K562 (cell line): ENCODE measurements at regions not wholly inside any gene's neighbourhood (a gene's known extent, or its start where the extent isn't known, plus 50 kb on each side); places are given as distances from the start of the nearest gene placed in this dataset.

Experiments used
- ATAC-seq: fragments of 200-7000 bp; cut with Tn5 transposase; 3 replicates; pipeline ENCODE4 v1.9.1; 2020; ENCODE audit warnings: moderate library complexity
- BruUV-seq: library from RNA; stranded (reverse); fragments of 400-500 nt; replicated peaks from 2 replicates; lab custom pipeline; 2021; lab: Mats Ljungman, UMichigan
- CTCF ChIA-PET: fragments of 300-600 bp; formaldehyde crosslinking; extraction: SDS; loops from one replicate; lab custom pipeline; 2021; ENCODE audit warnings: low intra/inter-chr PET ratio; lab: Yijun Ruan, JAX
- POLR2A ChIA-PET: fragments of 300-600, 350-650 bp; sonication (Branson Sonifier 250); formaldehyde crosslinking; extraction: SDS; loops from one replicate; lab custom pipeline; 2021; ENCODE audit warnings: antibody characterized with exemption, inconsistent platforms; lab: Yijun Ruan, JAX
- DNase-seq, 4 experiments: peaks; one replicate each; pipeline versions ENCODE4 v3.0.0 to v3.0.0-alpha.2; 2011 to 2018; ENCODE audit warnings: low spot score in 3 of 4, mixed read lengths in 3 of 4; ENCODE audit errors: extremely low read depth in 1 of 4
- FAIRE-seq: peaks from 2 replicates; lab custom pipeline; 2011; peaks lifted over from hg19 to GRCh38; lab: Jason Lieb, UNC
- H2AFZ ChIP-seq: 2 replicates; pipeline ENCODE4 v1.6.0; 2011; ENCODE audit warnings: low read depth, low read length, control low read depth, inconsistent platforms
- H3K27ac ChIP-seq: fragments of 200-600 bp; 3 replicates; pipeline ENCODE4 v1.8.0; 2011; ENCODE audit warnings: low read depth, mild to moderate bottlenecking, control low read depth, inconsistent platforms, low read length, moderate library complexity, mixed read lengths; ENCODE audit errors: extremely low read depth
- H3K27me3 ChIP-seq, 2 experiments: fragments of 300-600 bp in 1 of 2; 2 replicates in 1 of 2; 3 replicates in 1 of 2; pipeline versions ENCODE4 v1.6.0 to v1.8.0; 2011; ENCODE audit warnings: inconsistent platforms in 2 of 2, low read length in 2 of 2, mild to moderate bottlenecking in 1 of 2, mixed read lengths in 1 of 2, moderate library complexity in 1 of 2; ENCODE audit not compliant: control insufficient read depth in 2 of 2, insufficient read depth in 2 of 2
- H3K36me3 ChIP-seq: fragments of 300-600 bp; 3 replicates; pipeline ENCODE4 v1.8.0; 2011; ENCODE audit warnings: mild to moderate bottlenecking, low read length, inconsistent platforms; ENCODE audit not compliant: control insufficient read depth, insufficient read depth
- H3K4me1 ChIP-seq, 2 experiments: fragments of 200-600 bp in 1 of 2; replicated peaks in 1 of 2; 2 replicates in 1 of 2; 3 replicates in 1 of 2; pipeline versions ENCODE4 v1.5.1 to v1.8.0; 2011; ENCODE audit warnings: inconsistent platforms in 2 of 2, low read length in 2 of 2, mild to moderate bottlenecking in 1 of 2, mixed read lengths in 1 of 2, moderate library complexity in 1 of 2; ENCODE audit not compliant: control insufficient read depth in 2 of 2, insufficient read depth in 2 of 2
- H3K4me2 ChIP-seq: 2 replicates; pipeline ENCODE4 v1.6.1; 2011; ENCODE audit warnings: low read length, control low read depth, inconsistent platforms, mixed read lengths; ENCODE audit not compliant: insufficient read depth
- H3K4me3 ChIP-seq: fragments of 200-600 bp; sonication (generic), shearing (Covaris generic); 2 replicates; pipeline ENCODE4 v1.5.1; 2016; ENCODE audit warnings: control low read depth, inconsistent platforms
- H3K79me2 ChIP-seq: fragments of 200-600 bp; 3 replicates; pipeline ENCODE4 v1.8.0; 2011; ENCODE audit warnings: low read length, inconsistent platforms; ENCODE audit not compliant: control insufficient read depth, insufficient read depth
- H3K9ac ChIP-seq, 2 experiments: 2 replicates each; pipeline versions ENCODE4 v1.6.0 to v1.6.1; 2011; ENCODE audit warnings: low read depth in 2 of 2, low read length in 2 of 2, control low read depth in 1 of 2, inconsistent platforms in 1 of 2, mild to moderate bottlenecking in 1 of 2, mixed read lengths in 1 of 2; ENCODE audit not compliant: insufficient read depth in 1 of 2
- H3K9me1 ChIP-seq: one replicate; pipeline ENCODE4 v1.6.0; 2011; ENCODE audit warnings: inconsistent platforms, mild to moderate bottlenecking, low read length, moderate library complexity; ENCODE audit not compliant: control insufficient read depth, insufficient read depth
- H3K9me3 ChIP-seq: replicated peaks from 2 replicates; pipeline ENCODE4 v1.5.1; 2011; ENCODE audit warnings: low read depth, low read length, inconsistent platforms; ENCODE audit not compliant: control insufficient read depth, insufficient read depth
- H4K20me1 ChIP-seq: replicated peaks from 2 replicates; pipeline ENCODE4 v1.6.1; 2011; ENCODE audit warnings: low read length, inconsistent platforms, mixed read lengths; ENCODE audit not compliant: control insufficient read depth, insufficient read depth
- ARID2 ChIP-seq: fragments of 450-650 bp; IDR thresholded peaks from 2 replicates; pipeline ENCODE4 v1.6.1; 2017; ENCODE audit warnings: antibody characterized with exemption, mild to moderate bottlenecking
- ARNT ChIP-seq, 2 experiments: fragments of 450-650 bp; IDR thresholded peaks; 2 replicates each; pipeline ENCODE4 v1.6.1; 2016; ENCODE audit warnings: mild to moderate bottlenecking in 1 of 2
- ATF1 ChIP-seq, 2 experiments: fragments of 450-650 bp in 1 of 2; IDR thresholded peaks; 2 replicates each; pipeline ENCODE4 v1.6.1; 2016; ENCODE audit warnings: missing compliant biosample characterization in 1 of 2, missing genetic modification characterization in 1 of 2
- BACH1 ChIP-seq: fragments of 200-800 bp; sonication (Bioruptor generic); IDR thresholded peaks from 2 replicates; pipeline ENCODE4 v1.6.1; 2016; ENCODE audit warnings: missing genetic modification characterization, missing compliant biosample characterization
- ETV6 ChIP-seq, 3 experiments: fragments of 150-350 bp in 1 of 3; sonication (generic) in 1 of 3; formaldehyde crosslinking in 1 of 3; IDR thresholded peaks; 2 replicates each; pipeline versions ENCODE4 v1.6.1 to v1.8.0; 2014 to 2022; ENCODE audit warnings: borderline replicate concordance in 2 of 3, low read depth in 2 of 3, antibody characterized with exemption in 1 of 3, low read length in 1 of 3, mild to moderate bottlenecking in 1 of 3, missing genetic modification reagents in 1 of 3
- FOXA3 ChIP-seq, 2 experiments: fragments of 450-650 bp in 1 of 2; sonication (generic) in 1 of 2; formaldehyde crosslinking; IDR thresholded peaks in 1 of 2; conservative IDR thresholded peaks in 1 of 2; 2 replicates each; pipeline versions ENCODE4 v1.4.0 to v1.8.0; 2020 to 2022; ENCODE audit warnings: mild to moderate bottlenecking in 2 of 2, missing genetic modification reagents in 1 of 2
- KLF1 ChIP-seq: fragments of 450-650 bp; IDR thresholded peaks from 2 replicates; pipeline ENCODE4 v1.6.1; 2016; ENCODE audit warnings: missing genetic modification characterization, missing compliant biosample characterization
- MBD2 ChIP-seq: sonication (generic); IDR thresholded peaks from 2 replicates; pipeline ENCODE4 v1.6.1; 2016; ENCODE audit warnings: low read depth, borderline replicate concordance
- NFE2 ChIP-seq: IDR thresholded peaks from 2 replicates; pipeline ENCODE4 v1.6.1; 2014; ENCODE audit warnings: antibody characterized with exemption, low read depth
- XRCC4 ChIP-seq: IDR thresholded peaks from one replicate; pipeline ENCODE4 v1.6.1; 2011; ENCODE audit not compliant: insufficient read depth, insufficient read length; ENCODE audit errors: extremely low read depth
- ZFP36 ChIP-seq: fragments of 150-350 bp; IDR thresholded peaks from 2 replicates; pipeline ENCODE4 v1.6.1; 2018; ENCODE audit warnings: low read length, low read depth; ENCODE audit not compliant: partially characterized antibody
- ZNF3 ChIP-seq: fragments of 250-450 bp; sonication (Bioruptor Pico); IDR thresholded peaks from 2 replicates; pipeline ENCODE4 v1.5.0; 2021; ENCODE audit warnings: mild to moderate bottlenecking, moderate library complexity
- ZNF785 ChIP-seq: fragments of 250-450 bp; sonication (Bioruptor Pico); IDR thresholded peaks from 2 replicates; pipeline ENCODE4 v1.4.0; 2020; ENCODE audit warnings: mild to moderate bottlenecking
- WGBS: fragments of 100-300 bp; shearing (Covaris generic); methylation state at CpG from one replicate; pipeline ENCODE4 v1.1.6; 2016; ENCODE audit warnings: low coverage, mixed read lengths; ENCODE audit not compliant: insufficient coverage; ENCODE audit errors: missing lambda C conversion rate; 5-methylcytosine and 5-hydroxymethylcytosine counted together
- in situ Hi-C: fragments of 300-500 bp; cut with MboI; formaldehyde crosslinking; loops from 4 replicates; pipeline ENCODE4 v1.15.0; 2018; ENCODE audit warnings: inconsistent platforms, mixed read lengths
- intact Hi-C: fragments of 100-400 bp; cut with micrococcal nuclease; formaldehyde crosslinking; loops from 2 replicates; pipeline ENCODE4 v1.14.2; 2022
- TF ChIP-seq, protein P1 (sequence below): conservative IDR thresholded peaks from 2 replicates; pipeline ENCODE4 v1.6.1; 2011; ENCODE audit warnings: low read depth, mild to moderate bottlenecking, low read length; ENCODE audit not compliant: control insufficient read depth
- TF ChIP-seq, protein P2 (sequence below): fragments of 250-450 bp; sonication (Bioruptor Pico); IDR thresholded peaks from 2 replicates; pipeline ENCODE4 v1.5.0; 2020; ENCODE audit warnings: mild to moderate bottlenecking, borderline replicate concordance

DNA sequence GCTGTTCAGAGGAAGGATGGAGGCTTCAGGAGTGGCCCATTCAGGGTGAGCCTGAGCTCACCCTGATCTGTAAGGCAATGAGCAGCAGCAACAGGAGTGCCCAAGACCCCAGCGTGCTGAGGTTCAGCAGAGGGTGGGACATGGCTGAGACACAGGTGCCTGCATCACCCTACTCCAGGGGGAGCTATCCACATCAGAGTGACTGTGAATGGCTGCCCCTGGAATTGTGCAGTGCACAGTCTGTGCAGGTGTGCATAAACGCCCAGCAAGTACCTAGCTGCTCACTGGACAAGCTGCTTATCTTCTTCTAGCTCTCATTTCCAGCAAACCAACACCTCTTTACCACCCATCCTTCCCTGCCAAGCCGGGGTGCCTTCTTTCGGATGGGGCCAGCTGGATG lies 140.6 kb upstream of the PRMT8 start:
- intact Hi-C loops, result no loop called here
- BruUV-seq, result no TSS peak
- H3K9ac ChIP-seq, result no peak overlapping the region

More for the DNA sequence above, 140.6 kb upstream of the PRMT8 start:
- ChIA-PET POLR2A (no interaction called here), CTCF (no interaction called here)
- TF ChIP-seq ARNT (IDR thresholded peaks at IDR 0.05) (no peak), ARID2 (no peak), ZNF785 (CRISPR knock-in tag) (no peak), ATF1 (CRISPR knock-in tag; IDR thresholded peaks at IDR 0.05) (no peak), ATF1 (tag; IDR thresholded peaks at IDR 0.05) (no peak), KLF1 (tag) (no peak), MBD2 (no peak), NFE2 (no peak), FOXA3 (CRISPR knock-in tag; conservative IDR thresholded peaks at IDR 0.05 in 1 of 2, IDR thresholded peaks at IDR 0.05 in 1 of 2) (no peak), BACH1 (tag) (no peak), ZFP36 (no peak), ETV6 (IDR thresholded peaks at IDR 0.05; ENCODE audit: borderline replicate concordance in 1 of 2, low read depth in 2 of 2, low read length in 1 of 2) (no peak), ETV6 (CRISPR knock-in tag; IDR thresholded peaks at IDR 0.05; ENCODE audit: borderline replicate concordance) (no peak), ZNF3 (no peak), XRCC4 (no peak)
- TF ChIP-seq, protein P1, sequence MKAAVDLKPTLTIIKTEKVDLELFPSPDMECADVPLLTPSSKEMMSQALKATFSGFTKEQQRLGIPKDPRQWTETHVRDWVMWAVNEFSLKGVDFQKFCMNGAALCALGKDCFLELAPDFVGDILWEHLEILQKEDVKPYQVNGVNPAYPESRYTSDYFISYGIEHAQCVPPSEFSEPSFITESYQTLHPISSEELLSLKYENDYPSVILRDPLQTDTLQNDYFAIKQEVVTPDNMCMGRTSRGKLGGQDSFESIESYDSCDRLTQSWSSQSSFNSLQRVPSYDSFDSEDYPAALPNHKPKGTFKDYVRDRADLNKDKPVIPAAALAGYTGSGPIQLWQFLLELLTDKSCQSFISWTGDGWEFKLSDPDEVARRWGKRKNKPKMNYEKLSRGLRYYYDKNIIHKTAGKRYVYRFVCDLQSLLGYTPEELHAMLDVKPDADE, result no peak
- TF ChIP-seq, protein P2, sequence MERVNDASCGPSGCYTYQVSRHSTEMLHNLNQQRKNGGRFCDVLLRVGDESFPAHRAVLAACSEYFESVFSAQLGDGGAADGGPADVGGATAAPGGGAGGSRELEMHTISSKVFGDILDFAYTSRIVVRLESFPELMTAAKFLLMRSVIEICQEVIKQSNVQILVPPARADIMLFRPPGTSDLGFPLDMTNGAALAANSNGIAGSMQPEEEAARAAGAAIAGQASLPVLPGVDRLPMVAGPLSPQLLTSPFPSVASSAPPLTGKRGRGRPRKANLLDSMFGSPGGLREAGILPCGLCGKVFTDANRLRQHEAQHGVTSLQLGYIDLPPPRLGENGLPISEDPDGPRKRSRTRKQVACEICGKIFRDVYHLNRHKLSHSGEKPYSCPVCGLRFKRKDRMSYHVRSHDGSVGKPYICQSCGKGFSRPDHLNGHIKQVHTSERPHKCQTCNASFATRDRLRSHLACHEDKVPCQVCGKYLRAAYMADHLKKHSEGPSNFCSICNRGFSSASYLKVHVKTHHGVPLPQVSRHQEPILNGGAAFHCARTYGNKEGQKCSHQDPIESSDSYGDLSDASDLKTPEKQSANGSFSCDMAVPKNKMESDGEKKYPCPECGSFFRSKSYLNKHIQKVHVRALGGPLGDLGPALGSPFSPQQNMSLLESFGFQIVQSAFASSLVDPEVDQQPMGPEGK (CRISPR knock-in tag), result no peak
- no peaks in the 10 kb centered on the region for H4K20me1 ChIP-seq
- no peak for ATAC-seq
- H3K27me3 ChIP-seq, result no peaks in the 10 kb centered on the region; a peak in 1 of 5 replicates
- in situ Hi-C loops, result no loop called here
- WGBS, result 0% methylated on average over 2 of the region's 4 CpGs
- H3K4me3 ChIP-seq, result no peak overlapping the region
- no peak for FAIRE-seq
- H3K36me3 ChIP-seq, result no peaks in the 10 kb centered on the region
- no peak overlapping the region for H3K4me2 ChIP-seq
- no peak overlapping the region for H2AFZ ChIP-seq
- no peaks in the 10 kb centered on the region for H3K79me2 ChIP-seq
- H3K9me3 ChIP-seq, result no peaks in the 10 kb centered on the region
- no peaks in the 10 kb centered on the region for H3K9me1 ChIP-seq
- H3K4me1 ChIP-seq, result no peaks in the 10 kb centered on the region
- DNase-seq, result no peak
- no peak overlapping the region for H3K27ac ChIP-seq
